ENCODE measurements at regions not wholly inside any gene's neighbourhood (a gene's known extent, or its start where the extent isn't known, plus 50 kb on each side); places are given as distances from the start of the nearest gene placed in this dataset.

GRCh38 chr18:24986666-24987302 lies 365.2 kb downstream of the ZNF521 start:
- Histone ChIP-seq H3K27me3 (ENCODE audit: control insufficient read depth, insufficient read depth, low read length) (0 out of 2 replicates have a peak, but pooled peaks cover 2% of the 10 kb centered on the region), H3K27ac (ENCODE audit: low read length) (no peak overlapping the region), H3K9me3 (ENCODE audit: control insufficient read depth, insufficient read depth, low read depth, low read length) (no peaks in the 10 kb centered on the region), H3K36me3 (ENCODE audit: control insufficient read depth, insufficient read depth, low read length) (no peaks in the 10 kb centered on the region), H3K4me1 (ENCODE audit: control insufficient read depth, insufficient read depth, low read length) (no peaks in the 10 kb centered on the region), H3K4me3 (ENCODE audit: low read depth in 2 of 2, low read length in 2 of 2) (no peak overlapping the region)
- DNase-seq (ENCODE audit: low read depth, low spot score) (no peak), ATAC-seq (no peak)
- intact Hi-C loops (cut with micrococcal nuclease; ENCODE audit: unreplicated experiment) (no loop called here), in situ Hi-C loops (cut with HindIII; ENCODE audit: low pct_unique_long_range_greater_than_20kb, low sequenced_read_pairs) (no loop called here)
- ChIA-PET POLR2A (no interaction called here), CTCF (no interaction called here)
- no TSS peak for BruUV-seq (replicated peaks)
- no peak for TF ChIP-seq SIN3A (IDR thresholded peaks at IDR 0.05; ENCODE audit: borderline replicate concordance, insufficient read depth, low read depth, low read length)
- TF ChIP-seq REST (IDR thresholded peaks at IDR 0.05; ENCODE audit: insufficient read depth in 1 of 2, low read depth in 2 of 2, low read length in 1 of 2): no peak
- TF ChIP-seq POLR2AphosphoS5 (IDR thresholded peaks at IDR 0.05; ENCODE audit: low read depth, low read length): no peak
- TF ChIP-seq CTCF (IDR thresholded peaks at IDR 0.05): no peak
- no peak for TF ChIP-seq TCF7L2 (IDR thresholded peaks at IDR 0.05; ENCODE audit: low read depth, low read length)

GRCh38 chr18:24987303-24988252 lies 364.4 kb downstream of the ZNF521 start:
- Histone ChIP-seq H3K9me3 (ENCODE audit: control insufficient read depth, insufficient read depth, low read depth, low read length) (no peaks in the 10 kb centered on the region), H3K27me3 (ENCODE audit: control insufficient read depth, insufficient read depth, low read length) (0 out of 2 replicates have a peak, but pooled peaks cover 2% of the 10 kb centered on the region), H3K36me3 (ENCODE audit: control insufficient read depth, insufficient read depth, low read length) (no peaks in the 10 kb centered on the region), H3K27ac (ENCODE audit: low read length) (no peak overlapping the region), H3K4me3 (ENCODE audit: low read depth in 2 of 2, low read length in 2 of 2) (no peak overlapping the region), H3K4me1 (ENCODE audit: control insufficient read depth, insufficient read depth, low read length) (no peaks in the 10 kb centered on the region)
- no TSS peak for BruUV-seq (replicated peaks)
- TF ChIP-seq TCF7L2 (IDR thresholded peaks at IDR 0.05; ENCODE audit: low read depth, low read length): no peak
- no peak for TF ChIP-seq REST (IDR thresholded peaks at IDR 0.05; ENCODE audit: insufficient read depth in 1 of 2, low read depth in 2 of 2, low read length in 1 of 2)
- ATAC-seq (no peak), DNase-seq (ENCODE audit: low read depth, low spot score) (no peak)
- ChIA-PET CTCF (no interaction called here), POLR2A (no interaction called here)
- in situ Hi-C loops (cut with HindIII; ENCODE audit: low pct_unique_long_range_greater_than_20kb, low sequenced_read_pairs) (no loop called here), intact Hi-C loops (cut with micrococcal nuclease; ENCODE audit: unreplicated experiment) (no loop called here)
